ENCODE measurements at regions not wholly inside any gene's neighbourhood (a gene's known extent, or its start where the extent isn't known, plus 50 kb on each side); places are given as distances from the start of the nearest gene placed in this dataset.

- no peaks in the 10 kb centered on the region for H3K9me3 ChIP-seq (ENCODE audit: insufficient read depth, low read depth, low read length)
- no peaks in the 10 kb centered on the region for H3K27me3 ChIP-seq (ENCODE audit: insufficient read depth, low read length)
- H3K27ac ChIP-seq (ENCODE audit: low read length), result no peak overlapping the region
- H3K9ac ChIP-seq (ENCODE audit: low read depth, low read length), result no peak overlapping the region
- no peak overlapping the region for H3K4me3 ChIP-seq (ENCODE audit: low read length)
- no peaks in the 10 kb centered on the region for H3K4me1 ChIP-seq (ENCODE audit: insufficient read depth, low read length)
- H3K36me3 ChIP-seq (ENCODE audit: insufficient read depth, low read depth, low read length), result no peaks in the 10 kb centered on the region
These were observed 687.9 kb upstream of the RGMB start for GRCh38 chr5:98085593-98085992.

- Histone ChIP-seq H3K4me1 (ENCODE audit: insufficient read depth, low read length) (no peaks in the 10 kb centered on the region; the same call in 1 of the 2 replicates), H3K9ac (ENCODE audit: low read depth, low read length) (no peak overlapping the region), H3K27ac (ENCODE audit: low read length) (no peak overlapping the region), H3K4me3 (ENCODE audit: low read length) (no peak overlapping the region), H3K27me3 (ENCODE audit: insufficient read depth, low read length) (no peaks in the 10 kb centered on the region), H3K36me3 (ENCODE audit: insufficient read depth, low read depth, low read length) (no peaks in the 10 kb centered on the region), H3K9me3 (ENCODE audit: insufficient read depth, low read depth, low read length) (no peaks in the 10 kb centered on the region)
These were observed 678.4 kb upstream of the RGMB start for GRCh38 chr5:98095072-98095471.

GRCh38 chr5:98096155-98096554 lies 677.3 kb upstream of the RGMB start:
- H3K4me1 ChIP-seq (ENCODE audit: insufficient read depth, low read length), result no peaks in the 10 kb centered on the region; the same call in 1 of the 2 replicates
- no peaks in the 10 kb centered on the region for H3K36me3 ChIP-seq (ENCODE audit: insufficient read depth, low read depth, low read length)
- no peak overlapping the region for H3K27ac ChIP-seq (ENCODE audit: low read length)
- H3K9me3 ChIP-seq (ENCODE audit: insufficient read depth, low read depth, low read length), result no peaks in the 10 kb centered on the region
- no peak overlapping the region for H3K9ac ChIP-seq (ENCODE audit: low read depth, low read length)
- no peaks in the 10 kb centered on the region for H3K27me3 ChIP-seq (ENCODE audit: insufficient read depth, low read length)
- H3K4me3 ChIP-seq (ENCODE audit: low read length), result no peak overlapping the region

- no peaks in the 10 kb centered on the region for H3K36me3 ChIP-seq (ENCODE audit: insufficient read depth, low read depth, low read length)
- no peaks in the 10 kb centered on the region; the same call in 1 of the 2 replicates for H3K4me1 ChIP-seq (ENCODE audit: insufficient read depth, low read length)
- H3K9ac ChIP-seq (ENCODE audit: low read depth, low read length), result no peak overlapping the region
- no peaks in the 10 kb centered on the region for H3K27me3 ChIP-seq (ENCODE audit: insufficient read depth, low read length)
- no peak overlapping the region for H3K4me3 ChIP-seq (ENCODE audit: low read length)
- H3K27ac ChIP-seq (ENCODE audit: low read length), result no peak overlapping the region
- no peaks in the 10 kb centered on the region for H3K9me3 ChIP-seq (ENCODE audit: insufficient read depth, low read depth, low read length)
These were observed 673.9 kb upstream of the RGMB start for GRCh38 chr5:98099448-98100105.

- Histone ChIP-seq H3K36me3 (ENCODE audit: insufficient read depth, low read depth, low read length) (no peaks in the 10 kb centered on the region), H3K4me1 (ENCODE audit: insufficient read depth, low read length) (no peaks in the 10 kb centered on the region; the same call in 1 of the 2 replicates), H3K9ac (ENCODE audit: low read depth, low read length) (no peak overlapping the region), H3K27me3 (ENCODE audit: insufficient read depth, low read length) (no peaks in the 10 kb centered on the region), H3K27ac (ENCODE audit: low read length) (no peak overlapping the region), H3K4me3 (ENCODE audit: low read length) (no peak overlapping the region), H3K9me3 (ENCODE audit: insufficient read depth, low read depth, low read length) (no peaks in the 10 kb centered on the region)
These were observed 672.3 kb upstream of the RGMB start for GRCh38 chr5:98101131-98101530.

- H3K27me3 ChIP-seq (ENCODE audit: insufficient read depth, low read length), result no peaks in the 10 kb centered on the region
- no peak overlapping the region for H3K9ac ChIP-seq (ENCODE audit: low read depth, low read length)
- no peaks in the 10 kb centered on the region for H3K4me1 ChIP-seq (ENCODE audit: insufficient read depth, low read length)
- H3K36me3 ChIP-seq (ENCODE audit: insufficient read depth, low read depth, low read length), result no peaks in the 10 kb centered on the region
- no peak overlapping the region for H3K27ac ChIP-seq (ENCODE audit: low read length)
- H3K4me3 ChIP-seq (ENCODE audit: low read length), result no peak overlapping the region
- H3K9me3 ChIP-seq (ENCODE audit: insufficient read depth, low read depth, low read length), result no peaks in the 10 kb centered on the region
These were observed 670.5 kb upstream of the RGMB start for GRCh38 chr5:98102936-98103335.

GRCh38 chr5:98103807-98104206 lies 669.7 kb upstream of the RGMB start:
- Histone ChIP-seq H3K9me3 (ENCODE audit: insufficient read depth, low read depth, low read length) (no peaks in the 10 kb centered on the region), H3K27ac (ENCODE audit: low read length) (no peak overlapping the region)

GRCh38 chr5:98104454-98105188 lies 668.8 kb upstream of the RGMB start:
- no peaks in the 10 kb centered on the region for H3K9me3 ChIP-seq (ENCODE audit: insufficient read depth, low read depth, low read length)
- H3K27me3 ChIP-seq (ENCODE audit: insufficient read depth, low read length), result no peaks in the 10 kb centered on the region
- no peak overlapping the region for H3K27ac ChIP-seq (ENCODE audit: low read length)
- H3K4me3 ChIP-seq (ENCODE audit: low read length), result no peak overlapping the region
- no peaks in the 10 kb centered on the region for H3K36me3 ChIP-seq (ENCODE audit: insufficient read depth, low read depth, low read length)
- H3K9ac ChIP-seq (ENCODE audit: low read depth, low read length), result no peak overlapping the region
- H3K4me1 ChIP-seq (ENCODE audit: insufficient read depth, low read length), result no peaks in the 10 kb centered on the region

More at GRCh38 chr5:98103807-98104206, 669.7 kb upstream of the RGMB start:
- Histone ChIP-seq H3K36me3 (ENCODE audit: insufficient read depth, low read depth, low read length) (no peaks in the 10 kb centered on the region), H3K4me3 (ENCODE audit: low read length) (no peak overlapping the region), H3K4me1 (ENCODE audit: insufficient read depth, low read length) (no peaks in the 10 kb centered on the region), H3K9ac (ENCODE audit: low read depth, low read length) (no peak overlapping the region), H3K27me3 (ENCODE audit: insufficient read depth, low read length) (no peaks in the 10 kb centered on the region)

- no peaks in the 10 kb centered on the region for H3K36me3 ChIP-seq (ENCODE audit: insufficient read depth, low read depth, low read length)
- no peaks in the 10 kb centered on the region for H3K4me1 ChIP-seq (ENCODE audit: insufficient read depth, low read length)
- H3K9ac ChIP-seq (ENCODE audit: low read depth, low read length), result no peak overlapping the region
- H3K27me3 ChIP-seq (ENCODE audit: insufficient read depth, low read length), result no peaks in the 10 kb centered on the region
- H3K4me3 ChIP-seq (ENCODE audit: low read length), result no peak overlapping the region
- no peak overlapping the region for H3K27ac ChIP-seq (ENCODE audit: low read length)
- H3K9me3 ChIP-seq (ENCODE audit: insufficient read depth, low read depth, low read length), result no peaks in the 10 kb centered on the region
These were observed 667.8 kb upstream of the RGMB start for GRCh38 chr5:98105681-98106080.

GRCh38 chr5:98106116-98107031 lies 667.1 kb upstream of the RGMB start:
- Histone ChIP-seq H3K36me3 (ENCODE audit: insufficient read depth, low read depth, low read length) (no peaks in the 10 kb centered on the region), H3K9me3 (ENCODE audit: insufficient read depth, low read depth, low read length) (no peaks in the 10 kb centered on the region), H3K4me1 (ENCODE audit: insufficient read depth, low read length) (no peaks in the 10 kb centered on the region), H3K4me3 (ENCODE audit: low read length) (no peak overlapping the region), H3K27ac (ENCODE audit: low read length) (no peak overlapping the region), H3K27me3 (ENCODE audit: insufficient read depth, low read length) (no peaks in the 10 kb centered on the region), H3K9ac (ENCODE audit: low read depth, low read length) (no peak overlapping the region)

GRCh38 chr5:98108497-98108896 lies 665.0 kb upstream of the RGMB start:
- Histone ChIP-seq H3K4me3 (ENCODE audit: low read length) (no peak overlapping the region), H3K9me3 (ENCODE audit: insufficient read depth, low read depth, low read length) (peaks cover 10% of the 10 kb centered on the region), H3K27me3 (ENCODE audit: insufficient read depth, low read length) (no peaks in the 10 kb centered on the region), H3K36me3 (ENCODE audit: insufficient read depth, low read depth, low read length) (no peaks in the 10 kb centered on the region), H3K27ac (ENCODE audit: low read length) (no peak overlapping the region), H3K4me1 (ENCODE audit: insufficient read depth, low read length) (no peaks in the 10 kb centered on the region), H3K9ac (ENCODE audit: low read depth, low read length) (no peak overlapping the region)
